HG02981 (cell line): ENCODE measurements at regions not wholly inside any gene's neighbourhood (a gene's known extent, or its start where the extent isn't known, plus 50 kb on each side); places are given as distances from the start of the nearest gene placed in this dataset.
"Not testable (repeated sequence)": the region's sequence is repeated elsewhere in the genome, so short reads cannot be mapped to it uniquely, and the experiment has no call there.

ENCODE experiments used
- ATAC-seq: cut with Tn5 transposase; IDR thresholded peaks from one replicate; pipeline ENCODE4 v1.9.1; 2021; ENCODE audit warnings: mild to moderate bottlenecking, moderate library complexity; ENCODE audit not compliant: unreplicated experiment

- ATAC-seq, result no peak
These were observed 2033.0 kb upstream of the PCDH20 start for GRCh38 chr13:63448692-63449091.

GRCh38 chr13:63446329-63446728 is 2030.7 kb upstream of the PCDH20 start:
- ATAC-seq, result no peak

- not testable (repeated sequence) for ATAC-seq
These were observed 2028.6 kb upstream of the PCDH20 start for GRCh38 chr13:63444225-63444624.

GRCh38 chr13:63438951-63439350 is 2023.3 kb upstream of the PCDH20 start:
- no peak for ATAC-seq

GRCh38 chr13:63436325-63436668 is 2020.6 kb upstream of the PCDH20 start:
- no peak for ATAC-seq

GRCh38 chr13:63435667-63436324 is 2020.1 kb upstream of the PCDH20 start:
- ATAC-seq, result no peak

GRCh38 chr13:63433546-63434150 is 2018.0 kb upstream of the PCDH20 start:
- ATAC-seq, result no peak

GRCh38 chr13:63427170-63427569 is 2011.5 kb upstream of the PCDH20 start:
- ATAC-seq, result no peak

- ATAC-seq, result no peak
These were observed 2009.5 kb upstream of the PCDH20 start for GRCh38 chr13:63425131-63425530.

GRCh38 chr13:63421123-63421522 is 2005.5 kb upstream of the PCDH20 start:
- ATAC-seq, result no peak

- no peak for ATAC-seq
These were observed 2005.0 kb upstream of the PCDH20 start for GRCh38 chr13:63420685-63421084.

- ATAC-seq, result no peak
These were observed 1998.6 kb upstream of the PCDH20 start for GRCh38 chr13:63414247-63414646.

- ATAC-seq, result no peak
These were observed 1994.2 kb upstream of the PCDH20 start for GRCh38 chr13:63409791-63410351.

- ATAC-seq, result no peak
These were observed 1992.9 kb upstream of the PCDH20 start for GRCh38 chr13:63408331-63409189.

GRCh38 chr13:63403733-63404132 is 1988.1 kb upstream of the PCDH20 start:
- no peak for ATAC-seq

GRCh38 chr13:63396746-63397145 is 1981.1 kb upstream of the PCDH20 start:
- ATAC-seq, result no peak

GRCh38 chr13:63393112-63393511 is 1977.5 kb upstream of the PCDH20 start:
- no peak for ATAC-seq

GRCh38 chr13:63389756-63390155 is 1974.1 kb upstream of the PCDH20 start:
- ATAC-seq, result no peak

- no peak for ATAC-seq
These were observed 1965.6 kb upstream of the PCDH20 start for GRCh38 chr13:63381078-63381859.

- no peak for ATAC-seq
These were observed 1962.3 kb upstream of the PCDH20 start for GRCh38 chr13:63377986-63378385.

GRCh38 chr13:63370101-63370500 is 1954.5 kb upstream of the PCDH20 start:
- no peak for ATAC-seq
